OCI-LY7 (cell line): ENCODE measurements at regions not wholly inside any gene's neighbourhood (a gene's known extent, or its start where the extent isn't known, plus 50 kb on each side); places are given as distances from the start of the nearest gene placed in this dataset.
"Not testable (repeated sequence)": the region's sequence is repeated elsewhere in the genome, so short reads cannot be mapped to it uniquely, and the experiment has no call there.

Source experiments
- BruUV-seq: library from RNA; stranded (reverse); fragments of 400-500 nt; replicated peaks from 2 replicates; lab custom pipeline; 2021; lab: Mats Ljungman, UMichigan
- CTCF ChIA-PET: fragments of 300-600 bp; sonication (Branson Sonifier 250); formaldehyde crosslinking; loops from one replicate; lab custom pipeline; 2022; ENCODE audit warnings: antibody characterized with exemption; ENCODE audit not compliant: unreplicated experiment; lab: Charles Lee
- POLR2A ChIA-PET: fragments of 300-600 bp; sonication (Branson Sonifier 250); formaldehyde crosslinking; loops from one replicate; lab custom pipeline; 2022; ENCODE audit warnings: antibody characterized with exemption; lab: Charles Lee
- DNase-seq: peaks from one replicate; pipeline ENCODE4 v3.0.0-alpha.2; 2015; ENCODE audit warnings: low spot score
- H2AFZ ChIP-seq: fragments of 200-600 bp; sonication (generic), shearing (Covaris generic); 2 replicates; pipeline ENCODE4 v1.6.1; 2014; ENCODE audit warnings: mild to moderate bottlenecking, antibody characterized with exemption, low read length, moderate library complexity
- H3K27ac ChIP-seq: fragments of 200-600 bp; sonication (generic); 2 replicates; pipeline ENCODE4 v1.5.1; 2014; ENCODE audit warnings: mixed run types, low read depth, mild to moderate bottlenecking, moderate library complexity, low read length, inconsistent platforms; ENCODE audit not compliant: poor library complexity, severe bottlenecking
- H3K36me3 ChIP-seq: fragments of 200-600 bp; sonication (generic); 2 replicates; pipeline ENCODE4 v1.6.1; 2014; ENCODE audit warnings: mild to moderate bottlenecking, antibody characterized with exemption, low read length, moderate library complexity, mixed read lengths; ENCODE audit not compliant: insufficient read depth
- H3K4me1 ChIP-seq: fragments of 200-600 bp; sonication (generic); 2 replicates; pipeline ENCODE4 v1.5.1; 2014; ENCODE audit warnings: mild to moderate bottlenecking, low read length; ENCODE audit not compliant: insufficient read depth, poor library complexity, severe bottlenecking
- H3K4me2 ChIP-seq: fragments of 200-600 bp; sonication (generic); 2 replicates; pipeline ENCODE4 v1.6.1; 2014; ENCODE audit warnings: mild to moderate bottlenecking, low read length
- H3K4me3 ChIP-seq: fragments of 200-600 bp; sonication (generic); 2 replicates; pipeline ENCODE4 v1.5.1; 2014; ENCODE audit warnings: mild to moderate bottlenecking, low read depth, low read length; ENCODE audit not compliant: poor library complexity, severe bottlenecking
- H3K79me2 ChIP-seq: fragments of 200-600 bp; sonication (generic); 2 replicates; pipeline ENCODE4 v1.6.1; 2016; ENCODE audit warnings: low read depth, mild to moderate bottlenecking, low read length, moderate library complexity, mixed read lengths; ENCODE audit not compliant: insufficient read depth
- H3K9me2 ChIP-seq: fragments of 200-600 bp; sonication (generic); 2 replicates; pipeline ENCODE4 v1.6.1; 2016; ENCODE audit warnings: mild to moderate bottlenecking, low read length, mixed read lengths; ENCODE audit not compliant: insufficient read depth
- H3K9me3 ChIP-seq: fragments of 200-600 bp; sonication (generic); 2 replicates; pipeline ENCODE4 v1.6.1; 2014; ENCODE audit warnings: mild to moderate bottlenecking, mixed run types, low read length, mixed read lengths
- H4K20me1 ChIP-seq: fragments of 200-600 bp; sonication (generic); 2 replicates; pipeline ENCODE4 v1.6.1; 2014; ENCODE audit warnings: mild to moderate bottlenecking, antibody characterized with exemption, low read length, moderate library complexity, mixed read lengths; ENCODE audit not compliant: insufficient read depth
- EZH2phosphoT487 ChIP-seq: fragments of 200-600 bp; sonication (generic); IDR thresholded peaks from 2 replicates; pipeline ENCODE4 v1.6.1; 2018; ENCODE audit warnings: low read depth, borderline replicate concordance, mild to moderate bottlenecking, mixed run types, antibody characterized with exemption, low read length, moderate library complexity, mixed read lengths
- intact Hi-C: fragments of 100-400 bp; cut with micrococcal nuclease; formaldehyde crosslinking; loops from one replicate; pipeline ENCODE4 v1.10.0; 2022; ENCODE audit not compliant: unreplicated experiment
- TF ChIP-seq, protein P1 (sequence below): fragments of 200-600 bp; sonication (generic); conservative IDR thresholded peaks from 2 replicates; pipeline ENCODE4 v1.5.1; 2014; ENCODE audit warnings: mild to moderate bottlenecking, antibody characterized with exemption, low read length, moderate library complexity, mixed read lengths

DNA sequence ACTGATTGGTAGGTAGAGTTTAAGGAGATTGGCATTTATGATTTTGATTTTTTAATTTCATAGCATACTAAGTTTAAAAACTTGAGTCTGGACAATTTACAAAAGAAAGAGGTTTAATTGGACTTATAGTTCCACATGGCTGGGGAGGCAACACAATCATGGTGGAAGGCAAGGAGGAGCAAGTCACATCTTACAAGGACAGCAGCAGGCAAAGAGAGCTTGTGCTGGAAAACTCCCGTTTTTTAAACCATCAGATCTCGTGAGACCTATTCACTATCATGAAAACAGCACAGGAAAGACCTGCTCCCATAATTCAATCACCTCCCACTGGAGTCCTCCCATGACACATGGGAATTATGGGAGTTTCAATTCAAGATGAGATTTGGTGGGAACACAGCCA lies 630.9 kb upstream of the NR2F2 start:
- Histone ChIP-seq H3K4me2 (no peak overlapping the region), H3K4me1 (no peaks in the 10 kb centered on the region), H3K9me3 (0 out of 2 replicates have a peak, but pooled peaks cover 11% of the 10 kb centered on the region), H3K79me2 (no peaks in the 10 kb centered on the region), H3K27ac (no peak overlapping the region), H4K20me1 (no peaks in the 10 kb centered on the region), H3K36me3 (no peaks in the 10 kb centered on the region), H3K4me3 (no peak overlapping the region), H2AFZ (no peak overlapping the region), H3K9me2 (no peaks in the 10 kb centered on the region)
- BruUV-seq, result no TSS peak
- no peak for DNase-seq
- intact Hi-C loops, result no loop called here
- POLR2A ChIA-PET, result no interaction called here
- no peak for TF ChIP-seq EZH2phosphoT487
- TF ChIP-seq, protein P1, sequence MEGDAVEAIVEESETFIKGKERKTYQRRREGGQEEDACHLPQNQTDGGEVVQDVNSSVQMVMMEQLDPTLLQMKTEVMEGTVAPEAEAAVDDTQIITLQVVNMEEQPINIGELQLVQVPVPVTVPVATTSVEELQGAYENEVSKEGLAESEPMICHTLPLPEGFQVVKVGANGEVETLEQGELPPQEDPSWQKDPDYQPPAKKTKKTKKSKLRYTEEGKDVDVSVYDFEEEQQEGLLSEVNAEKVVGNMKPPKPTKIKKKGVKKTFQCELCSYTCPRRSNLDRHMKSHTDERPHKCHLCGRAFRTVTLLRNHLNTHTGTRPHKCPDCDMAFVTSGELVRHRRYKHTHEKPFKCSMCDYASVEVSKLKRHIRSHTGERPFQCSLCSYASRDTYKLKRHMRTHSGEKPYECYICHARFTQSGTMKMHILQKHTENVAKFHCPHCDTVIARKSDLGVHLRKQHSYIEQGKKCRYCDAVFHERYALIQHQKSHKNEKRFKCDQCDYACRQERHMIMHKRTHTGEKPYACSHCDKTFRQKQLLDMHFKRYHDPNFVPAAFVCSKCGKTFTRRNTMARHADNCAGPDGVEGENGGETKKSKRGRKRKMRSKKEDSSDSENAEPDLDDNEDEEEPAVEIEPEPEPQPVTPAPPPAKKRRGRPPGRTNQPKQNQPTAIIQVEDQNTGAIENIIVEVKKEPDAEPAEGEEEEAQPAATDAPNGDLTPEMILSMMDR, result no peak
- CTCF ChIA-PET, result no interaction called here

DNA sequence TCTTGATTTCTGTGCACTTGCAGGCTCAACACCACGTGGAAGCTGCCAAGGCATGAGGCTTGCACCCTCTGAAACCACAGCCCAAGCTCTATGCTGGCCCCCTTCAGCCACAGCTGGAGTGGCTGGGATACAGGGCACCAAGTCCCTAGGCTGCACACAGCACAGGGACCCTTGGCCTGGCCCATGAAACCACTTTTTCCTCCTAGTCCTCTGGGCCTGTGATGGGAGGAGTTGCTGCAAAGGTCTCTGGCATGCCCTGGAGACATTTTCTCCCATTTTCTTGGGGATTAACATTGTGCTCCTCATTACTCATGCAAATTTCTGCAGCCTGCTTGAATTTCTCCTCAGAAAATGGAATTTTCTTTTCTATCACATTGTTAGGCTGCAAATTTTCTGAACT lies 629.8 kb upstream of the NR2F2 start:
- H3K79me2 ChIP-seq, BruUV-seq, H2AFZ ChIP-seq, POLR2A ChIA-PET, H3K4me1 ChIP-seq, H3K4me2 ChIP-seq, H3K9me2 ChIP-seq, H3K27ac ChIP-seq, CTCF ChIA-PET, H3K9me3 ChIP-seq, DNase-seq, H3K36me3 ChIP-seq, H3K4me3 ChIP-seq, intact Hi-C loops, H4K20me1 ChIP-seq: not testable (repeated sequence)

DNA sequence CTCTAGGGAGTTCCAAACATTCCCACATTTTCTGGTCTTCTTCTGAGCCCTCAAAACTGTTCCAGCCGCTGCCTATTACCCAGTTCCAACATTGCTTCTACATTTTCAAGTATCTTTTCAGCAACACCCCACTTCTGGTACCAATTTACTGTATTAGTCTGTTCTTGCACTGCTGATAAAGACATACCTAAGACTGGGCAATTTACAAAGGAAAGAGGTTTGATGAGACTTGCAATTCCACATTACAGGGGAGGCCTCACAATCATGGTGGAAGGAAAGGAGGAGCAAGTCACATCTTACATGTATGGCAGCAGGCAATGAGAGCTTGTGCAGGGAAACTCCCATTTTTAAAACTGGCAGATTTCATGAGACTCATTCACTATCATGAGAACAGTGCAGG lies 629.1 kb upstream of the NR2F2 start:
- Histone ChIP-seq H3K36me3 (no peaks in the 10 kb centered on the region), H3K79me2 (no peaks in the 10 kb centered on the region), H3K9me3 (0 out of 2 replicates have a peak, but pooled peaks cover 7% of the 10 kb centered on the region), H3K4me1 (no peaks in the 10 kb centered on the region), H2AFZ (no peak overlapping the region), H3K9me2 (no peaks in the 10 kb centered on the region), H4K20me1 (no peaks in the 10 kb centered on the region), H3K27ac (no peak overlapping the region), H3K4me3 (no peak overlapping the region), H3K4me2 (no peak overlapping the region)
- TF ChIP-seq EZH2phosphoT487, result no peak
- TF ChIP-seq, protein P1, result no peak
- intact Hi-C loops, result no loop called here
- CTCF ChIA-PET, result no interaction called here
- no peak for DNase-seq
- BruUV-seq, result no TSS peak
- POLR2A ChIA-PET, result no interaction called here
